H9 (cell line): ENCODE measurements at regions not wholly inside any gene's neighbourhood (a gene's known extent, or its start where the extent isn't known, plus 50 kb on each side); places are given as distances from the start of the nearest gene placed in this dataset.

Source experiments
- DNase-seq: peaks from one replicate; pipeline ENCODE4 v3.0.0-alpha.2; 2017
- H2AFZ ChIP-seq: one replicate; pipeline ENCODE4 v1.6.1; 2013; ENCODE audit warnings: mild to moderate bottlenecking, low read length, control low read depth, moderate library complexity
- H2AK5ac ChIP-seq: 2 replicates; pipeline ENCODE4 v1.6.1; 2013; ENCODE audit warnings: low read length, control low read depth, mixed read lengths; ENCODE audit not compliant: insufficient read length
- H2BK120ac ChIP-seq: one replicate; pipeline ENCODE4 v1.6.1; 2013; ENCODE audit warnings: low read depth, mild to moderate bottlenecking, low read length, control low read depth, inconsistent platforms; ENCODE audit not compliant: poor library complexity, severe bottlenecking
- H2BK12ac ChIP-seq: 2 replicates; pipeline ENCODE4 v1.6.1; 2013; ENCODE audit warnings: low read length, control low read depth, mixed read lengths, low read depth; ENCODE audit not compliant: insufficient read length
- H2BK15ac ChIP-seq: 2 replicates; pipeline ENCODE4 v1.6.1; 2013; ENCODE audit warnings: low read depth, low read length, control low read depth
- H2BK20ac ChIP-seq: one replicate; pipeline ENCODE4 v1.6.1; 2013; ENCODE audit warnings: low read depth, mild to moderate bottlenecking, low read length, control low read depth, inconsistent platforms; ENCODE audit not compliant: poor library complexity, severe bottlenecking
- H2BK5ac ChIP-seq: 2 replicates; pipeline ENCODE4 v1.6.1; 2013; ENCODE audit warnings: low read length, control low read depth, mixed read lengths; ENCODE audit not compliant: insufficient read length
- H3K14ac ChIP-seq: 2 replicates; pipeline ENCODE4 v1.6.1; 2013; ENCODE audit warnings: low read length, control low read depth; ENCODE audit not compliant: insufficient read depth
- H3K18ac ChIP-seq: 2 replicates; pipeline ENCODE4 v1.6.1; 2013; ENCODE audit warnings: low read depth, mild to moderate bottlenecking, mixed read lengths, low read length, control low read depth; ENCODE audit not compliant: insufficient read length
- H3K23ac ChIP-seq: 2 replicates; pipeline ENCODE4 v1.6.1; 2013; ENCODE audit warnings: low read length, control low read depth, mixed read lengths, low read depth; ENCODE audit not compliant: insufficient read length
- H3K23me2 ChIP-seq: 2 replicates; pipeline ENCODE4 v1.6.1; 2013; ENCODE audit warnings: low read depth, mild to moderate bottlenecking, mixed read lengths, low read length, control low read depth; ENCODE audit not compliant: insufficient read length, poor library complexity, severe bottlenecking
- H3K27ac ChIP-seq: 2 replicates; pipeline ENCODE4 v1.5.1; 2013; ENCODE audit warnings: low read length, control low read depth, mixed read lengths, low read depth; ENCODE audit not compliant: insufficient read length
- H3K27me3 ChIP-seq: 2 replicates; pipeline ENCODE4 v1.6.1; 2013; ENCODE audit warnings: low read length, control low read depth, inconsistent platforms; ENCODE audit not compliant: insufficient read depth
- H3K4ac ChIP-seq: 2 replicates; pipeline ENCODE4 v1.6.1; 2013; ENCODE audit warnings: low read depth, mild to moderate bottlenecking, control low read depth, inconsistent platforms, low read length, moderate library complexity
- H3K4me1 ChIP-seq: 2 replicates; pipeline ENCODE4 v1.6.1; 2013; ENCODE audit warnings: low read length, control low read depth, inconsistent platforms; ENCODE audit not compliant: insufficient read depth
- H3K4me2 ChIP-seq: 2 replicates; pipeline ENCODE4 v1.6.1; 2013; ENCODE audit warnings: low read length, control low read depth, mixed read lengths; ENCODE audit not compliant: insufficient read length, insufficient read depth
- H3K56ac ChIP-seq: 2 replicates; pipeline ENCODE4 v1.6.1; 2013; ENCODE audit warnings: low read depth, mild to moderate bottlenecking, mixed read lengths, low read length, control low read depth; ENCODE audit not compliant: insufficient read length
- H3K79me1 ChIP-seq: 2 replicates; pipeline ENCODE4 v1.6.1; 2013; ENCODE audit warnings: low read depth, mild to moderate bottlenecking, moderate library complexity, low read length, control low read depth, inconsistent platforms; ENCODE audit not compliant: insufficient read depth, poor library complexity, severe bottlenecking
- H3K79me2 ChIP-seq: 2 replicates; pipeline ENCODE4 v1.6.1; 2013; ENCODE audit warnings: low read length, control low read depth, inconsistent platforms; ENCODE audit not compliant: insufficient read depth
- H3K9ac ChIP-seq: 2 replicates; pipeline ENCODE4 v1.6.1; 2013; ENCODE audit warnings: low read length, control low read depth, mixed read lengths; ENCODE audit not compliant: insufficient read length; ENCODE audit errors: extremely low read depth
- H3K9me3 ChIP-seq: one replicate; pipeline ENCODE4 v1.6.1; 2013; ENCODE audit warnings: low read depth, low read length, inconsistent platforms; ENCODE audit not compliant: control insufficient read depth
- H3T11ph ChIP-seq: one replicate; pipeline ENCODE4 v1.6.1; 2013; ENCODE audit warnings: mild to moderate bottlenecking, low read length, control low read depth, inconsistent platforms
- H4K20me1 ChIP-seq: one replicate; pipeline ENCODE4 v1.6.1; 2013; ENCODE audit not compliant: control insufficient read depth, insufficient read length, insufficient read depth
- H4K5ac ChIP-seq: 2 replicates; pipeline ENCODE4 v1.6.1; 2013; ENCODE audit warnings: low read depth, mild to moderate bottlenecking, mixed read lengths, low read length, control low read depth; ENCODE audit not compliant: insufficient read length
- H4K8ac ChIP-seq: replicated peaks from 2 replicates; pipeline ENCODE4 v1.6.1; 2013; ENCODE audit warnings: low read length, control low read depth, mixed read lengths, low read depth; ENCODE audit not compliant: insufficient read length
- H4K91ac ChIP-seq: 2 replicates; pipeline ENCODE4 v1.6.1; 2013; ENCODE audit warnings: low read depth, mild to moderate bottlenecking, moderate library complexity, mixed read lengths, low read length, control low read depth; ENCODE audit not compliant: insufficient read length
- H3K27ac Mint-ChIP-seq, 3 experiments: 2 replicates in 2 of 3; 3 replicates in 1 of 3; pipeline ENCODE4 v1.8.0; 2020 to 2021; ENCODE audit warnings: mixed read lengths in 3 of 3, mild to moderate bottlenecking in 1 of 3, moderate library complexity in 1 of 3
- H3K27me3 Mint-ChIP-seq: 2 replicates; pipeline ENCODE4 v1.8.0; 2021; ENCODE audit warnings: low read depth, mild to moderate bottlenecking, moderate library complexity, mixed read lengths
- H3K36me3 Mint-ChIP-seq, 3 experiments: 2 replicates in 2 of 3; 3 replicates in 1 of 3; pipeline ENCODE4 v1.8.0; 2020 to 2021; ENCODE audit warnings: low read depth in 3 of 3, mixed read lengths in 3 of 3; ENCODE audit not compliant: insufficient read depth in 1 of 3
- H3K4me1 Mint-ChIP-seq, 2 experiments: 2 replicates each; pipeline ENCODE4 v1.8.0; 2020; ENCODE audit warnings: mixed read lengths in 2 of 2
- H3K4me3 Mint-ChIP-seq, 2 experiments: 2 replicates in 1 of 2; 3 replicates in 1 of 2; pipeline ENCODE4 v1.8.0; 2020 to 2021; ENCODE audit warnings: mild to moderate bottlenecking in 2 of 2, mixed read lengths in 2 of 2, moderate library complexity in 1 of 2
- H3K9me3 Mint-ChIP-seq, 2 experiments: 2 replicates in 1 of 2; 3 replicates in 1 of 2; pipeline ENCODE4 v1.8.0; 2020; ENCODE audit warnings: mild to moderate bottlenecking in 2 of 2, mixed read lengths in 2 of 2, moderate library complexity in 1 of 2
- CTCF ChIP-seq: fragments of 200-600 bp; sonication (generic); conservative IDR thresholded peaks from 3 replicates; pipeline ENCODE4 v1.8.0; 2021; ENCODE audit warnings: antibody characterized with exemption, mild to moderate bottlenecking
- WGBS: extraction: QIAGEN DNeasy Blood & Tissue Kit; methylation state at CpG from one replicate; pipeline ENCODE4 v1.1.7; 2013; ENCODE audit warnings: missing lambda C conversion rate, low lambda C conversion rate, mixed read lengths; ENCODE audit not compliant: insufficient read length; ENCODE audit errors: extremely low coverage; 5-methylcytosine and 5-hydroxymethylcytosine counted together

- no peak overlapping the region for H3K27ac Mint-ChIP-seq
- Histone ChIP-seq H2AK5ac (no peak overlapping the region), H3K56ac (no peak overlapping the region), H3K14ac (no peak overlapping the region), H3K9ac (no peak overlapping the region), H3K23me2 (no peaks in the 10 kb centered on the region), H3K27me3 (no peaks in the 10 kb centered on the region), H3K18ac (no peak overlapping the region), H2BK20ac (no peak overlapping the region), H3K27ac (no peak overlapping the region), H3K23ac (no peak overlapping the region), H3K79me1 (no peaks in the 10 kb centered on the region), H2BK120ac (no peak overlapping the region), H2BK15ac (no peak overlapping the region), H4K5ac (no peak overlapping the region), H3T11ph (no peak overlapping the region), H3K4ac (no peak overlapping the region), H2BK12ac (no peak overlapping the region), H3K9me3 (no peaks in the 10 kb centered on the region), H4K91ac (no peak overlapping the region), H4K8ac (no peak overlapping the region), H3K4me2 (no peak overlapping the region), H3K79me2 (no peaks in the 10 kb centered on the region), H4K20me1 (no peaks in the 10 kb centered on the region), H2BK5ac (no peak overlapping the region), H3K4me1 (no peaks in the 10 kb centered on the region), H2AFZ (no peak overlapping the region)
- H3K4me3 Mint-ChIP-seq: no peak overlapping the region
- TF ChIP-seq CTCF: no peak
- no CpG with 5 or more reads among the region's 5 CpGs for WGBS
- H3K9me3 Mint-ChIP-seq: no peaks in the 10 kb centered on the region; a peak in 1 of 5 replicates
- H3K36me3 Mint-ChIP-seq: no peaks in the 10 kb centered on the region
- DNase-seq: no peak
- H3K27me3 Mint-ChIP-seq: no peaks in the 10 kb centered on the region
- no peaks in the 10 kb centered on the region for H3K4me1 Mint-ChIP-seq
Measured at GRCh38 chr10:9999627-10000026, 1018.0 kb upstream of the CELF2 start.
